Activated T-cell treated with anti-CD3 and anti-CD28 coated beads for 1 hour (primary cell): ENCODE measurements at regions not wholly inside any gene's neighbourhood (a gene's known extent, or its start where the extent isn't known, plus 50 kb on each side); places are given as distances from the start of the nearest gene placed in this dataset.
"Not testable (repeated sequence)": the region's sequence is repeated elsewhere in the genome, so short reads cannot be mapped to it uniquely, and the experiment has no call there.

Experiments
- DNase-seq: peaks from one replicate; pipeline ENCODE4 v3.0.0-alpha.2; 2020; ENCODE audit warnings: low read depth

- DNase-seq = no peak
Observed at GRCh38 chr5:96528826-96529474, 95.9 kb upstream of the PCSK1 start.

- no peak for DNase-seq
Observed at GRCh38 chr5:96529559-96529958, 96.5 kb upstream of the PCSK1 start.

- DNase-seq = no peak
Observed at GRCh38 chr5:96530901-96531300, 97.9 kb upstream of the PCSK1 start.

- no peak for DNase-seq
Observed at GRCh38 chr5:96533371-96533770, 100.3 kb upstream of the PCSK1 start.

DNA sequence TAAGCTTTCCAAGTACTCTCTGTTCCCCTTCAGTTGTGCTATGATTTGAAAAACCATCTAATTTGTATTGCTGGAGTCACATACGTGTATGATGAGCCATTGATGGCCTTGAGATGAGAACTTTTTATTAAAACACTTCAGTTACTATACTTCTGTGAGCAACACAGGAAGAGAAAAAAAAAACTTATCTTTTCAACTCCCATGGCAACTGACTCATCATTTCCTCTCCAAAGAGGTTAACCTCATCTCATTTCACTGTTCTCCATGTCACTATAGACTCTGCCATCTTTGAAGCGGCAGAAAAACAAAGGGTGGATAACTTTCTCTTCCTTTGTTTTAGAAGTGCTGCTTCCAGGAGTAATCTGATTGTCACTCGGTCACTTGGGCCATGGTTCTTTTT lies 104.3 kb upstream of the PCSK1 start:
- no peak for DNase-seq

GRCh38 chr5:96538808-96539250 lies 105.8 kb upstream of the PCSK1 start:
- no peak for DNase-seq

- no peak for DNase-seq
Observed at GRCh38 chr5:96546120-96546519, 113.1 kb upstream of the PCSK1 start.

DNA sequence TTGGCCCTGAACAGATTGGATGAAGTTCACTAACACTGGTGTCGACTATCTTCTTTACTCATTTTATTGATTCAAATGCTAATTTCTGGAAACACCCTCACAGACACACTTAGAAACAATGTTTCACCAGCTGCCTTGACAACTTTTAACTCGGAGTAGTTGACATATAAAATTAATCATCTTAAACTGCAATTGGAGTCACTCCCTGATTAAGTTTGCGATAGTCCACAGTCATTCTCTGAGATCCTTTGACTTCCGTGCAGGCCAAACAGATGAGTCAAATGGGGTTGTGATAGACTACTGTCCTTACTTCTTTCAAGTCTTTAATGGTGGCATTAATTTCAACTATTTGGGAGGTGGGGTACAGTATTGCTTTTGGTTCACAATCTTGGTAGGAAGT lies 114.4 kb upstream of the PCSK1 start:
- no peak for DNase-seq

- DNase-seq = no peak
Observed at GRCh38 chr5:96548905-96549304, 113.3 kb upstream of the CAST start.

DNA sequence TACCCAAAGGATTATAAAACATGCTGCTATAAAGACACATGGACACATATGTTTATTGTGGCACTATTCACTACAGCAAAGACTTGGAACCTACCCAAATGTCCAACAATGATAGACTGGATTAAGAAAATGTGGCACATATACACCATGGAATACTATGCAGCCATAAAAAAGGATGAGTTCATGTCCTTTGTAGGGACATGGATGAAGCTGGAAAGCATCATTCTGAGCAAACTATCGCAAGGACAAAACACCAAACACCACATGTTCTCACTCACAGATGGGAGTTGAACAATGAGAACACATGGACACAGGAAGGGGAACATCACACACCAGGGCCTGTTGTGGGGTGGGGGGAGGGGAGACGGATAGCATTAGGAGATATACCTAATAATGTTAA lies 101.3 kb upstream of the CAST start:
- DNase-seq = not testable (repeated sequence)

- DNase-seq = no peak
Observed at GRCh38 chr5:96562614-96563013, 99.6 kb upstream of the CAST start.

DNA sequence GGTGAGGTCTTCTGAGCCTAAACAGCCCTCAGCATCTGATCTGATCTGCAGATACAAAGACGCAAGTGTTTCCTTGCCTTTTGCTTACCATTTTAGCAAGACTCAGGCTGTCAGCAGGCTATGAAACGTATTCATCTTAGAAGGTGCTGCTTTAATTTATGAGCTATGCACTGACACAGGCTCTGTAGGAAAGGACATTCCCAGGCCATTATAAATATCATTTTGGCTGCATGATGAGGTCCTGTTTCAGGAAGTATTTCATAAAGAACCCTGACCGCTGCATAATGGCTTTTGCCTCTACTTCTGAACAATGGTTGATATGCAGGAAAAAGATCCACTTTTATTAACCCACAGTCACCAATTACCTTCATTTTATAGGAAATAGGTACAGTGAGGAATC lies 98.4 kb upstream of the CAST start:
- no peak for DNase-seq

GRCh38 chr5:96565582-96566265 lies 96.5 kb upstream of the CAST start:
- DNase-seq = no peak

DNA sequence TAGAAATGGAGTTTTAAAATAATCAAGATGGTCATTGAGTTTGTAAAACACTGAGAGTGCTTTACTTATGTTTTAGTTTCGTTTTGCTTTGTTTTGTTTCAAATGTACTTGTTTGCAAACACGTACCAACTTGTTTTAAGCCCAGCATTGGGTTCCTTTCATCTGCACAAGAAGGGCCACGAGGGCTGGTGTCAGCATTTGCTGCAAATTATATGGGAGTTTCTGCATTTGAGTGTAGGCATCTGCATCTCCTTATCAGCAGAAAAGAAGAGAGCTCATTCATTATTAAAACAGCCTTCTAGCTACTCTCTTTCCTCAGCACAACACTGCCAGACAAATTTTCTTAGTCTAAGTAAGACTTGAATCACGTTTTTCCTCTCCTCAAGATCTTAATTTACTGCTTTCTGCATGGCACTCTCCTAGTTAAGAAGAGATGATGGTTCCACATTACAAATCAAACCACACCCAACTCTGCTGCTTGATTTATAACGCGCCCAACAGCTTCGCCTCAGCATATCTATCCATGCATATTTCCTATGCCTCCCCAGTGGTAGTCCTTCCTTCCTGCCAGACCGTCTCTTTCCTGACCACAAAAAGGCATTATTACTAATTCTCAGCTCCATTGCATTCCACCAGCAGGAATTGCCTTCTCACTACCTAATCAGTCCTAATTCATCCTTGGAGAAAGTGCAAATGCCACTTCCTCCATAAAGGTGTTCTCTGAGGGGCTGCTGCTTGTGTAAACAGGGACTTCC lies 95.2 kb upstream of the CAST start:
- DNase-seq = no peak

DNA sequence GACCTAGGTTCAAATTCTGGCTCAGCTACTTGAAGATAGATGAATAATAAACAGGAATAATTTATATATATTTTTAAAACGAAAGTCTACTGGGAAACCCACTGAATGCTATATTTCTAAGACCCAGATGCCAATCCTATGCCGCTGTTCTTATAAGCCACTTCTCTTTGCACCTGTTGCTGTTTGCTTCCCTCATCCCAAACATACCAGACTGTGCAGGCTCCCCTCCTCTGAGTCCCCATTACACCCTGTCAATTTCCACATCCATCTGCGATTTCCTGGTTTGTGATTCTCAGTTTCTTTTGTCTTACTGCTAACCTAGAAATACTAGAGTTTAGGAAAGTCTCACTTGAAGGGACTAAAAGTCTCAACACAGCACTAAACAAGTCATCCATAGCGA lies 92.8 kb upstream of the CAST start:
- no peak for DNase-seq

DNA sequence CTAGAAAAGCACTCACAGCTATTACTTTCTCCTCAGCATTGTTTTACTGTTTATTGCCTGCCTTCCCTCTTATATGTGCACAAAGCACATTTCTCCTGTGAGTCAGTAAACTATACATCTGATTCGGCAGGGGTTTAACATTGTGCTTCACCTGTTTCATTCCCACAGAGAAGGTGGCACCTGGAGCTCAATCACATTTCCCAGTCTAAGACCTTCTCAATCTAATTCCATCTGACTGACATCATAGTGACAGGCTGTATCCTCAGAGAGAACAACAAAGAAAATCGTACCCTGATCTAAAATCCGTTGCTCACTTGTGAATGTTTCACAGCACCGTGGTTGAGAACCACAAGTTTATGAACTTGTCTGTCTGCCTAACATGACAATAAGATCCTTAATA lies 92.4 kb upstream of the CAST start:
- DNase-seq = no peak

GRCh38 chr5:96572864-96573512 lies 89.2 kb upstream of the CAST start:
- no peak for DNase-seq

DNA sequence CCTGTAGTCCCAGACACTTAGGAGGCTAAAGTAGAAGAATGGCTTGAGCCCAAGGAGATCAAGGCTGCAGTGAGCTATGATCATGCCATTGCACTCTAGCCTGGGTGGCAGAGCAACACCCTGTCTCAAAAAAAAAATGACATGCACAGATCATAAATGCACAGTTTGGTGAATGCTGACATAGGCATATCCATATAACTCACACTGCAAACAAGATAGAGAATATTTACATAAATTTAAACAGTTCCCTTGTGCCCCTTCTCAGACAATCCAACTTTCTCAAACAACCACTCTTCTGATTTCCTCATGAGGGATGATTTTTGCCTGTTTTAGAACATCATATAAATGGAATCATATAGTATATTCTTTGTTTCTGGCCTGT lies 88.7 kb upstream of the CAST start:
- DNase-seq = no peak

DNA sequence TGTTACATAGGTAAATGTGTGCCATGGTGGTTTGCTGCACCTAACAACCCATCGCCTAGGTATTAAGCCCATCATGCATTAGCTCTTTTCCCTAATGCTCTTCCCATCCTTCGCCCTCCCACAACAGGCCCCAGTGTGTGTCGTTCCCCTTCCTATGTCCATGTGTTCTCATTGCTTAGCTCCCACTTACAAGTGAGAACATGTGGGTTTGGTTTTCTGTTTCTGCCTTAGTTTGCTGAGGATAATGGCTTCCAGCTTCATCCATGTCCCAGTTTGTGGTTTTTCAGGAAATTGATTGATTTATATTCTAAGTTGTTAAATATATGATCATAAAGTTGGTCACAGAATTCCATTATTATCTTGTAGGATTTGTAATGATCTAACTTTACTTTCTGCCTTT lies 85.3 kb upstream of the CAST start:
- no peak for DNase-seq

- no peak for DNase-seq
Observed at GRCh38 chr5:96577909-96578308, 84.3 kb upstream of the CAST start.

GRCh38 chr5:96579711-96580110 lies 82.5 kb upstream of the CAST start:
- DNase-seq = no peak

- no peak for DNase-seq
Observed at GRCh38 chr5:96582343-96582742, 79.8 kb upstream of the CAST start.

GRCh38 chr5:96584712-96585111 lies 77.5 kb upstream of the CAST start:
- no peak for DNase-seq
